Right lobe of liver (tissue), 4 donors: ENCODE measurements at regions not wholly inside any gene's neighbourhood (a gene's known extent, or its start where the extent isn't known, plus 50 kb on each side); places are given as distances from the start of the nearest gene placed in this dataset.

Experiments
- CTCF ChIP-seq, 4 donors: fragments of 200-600 bp in 3 of 4; fragments of 450-650 bp in 1 of 4; IDR thresholded peaks; one replicate each; pipeline versions ENCODE4 v1.5.1 to v1.8.0; 2016 to 2022; ENCODE audit warnings: antibody characterized with exemption in 4 of 4, mild to moderate bottlenecking in 2 of 4
- POLR2A ChIP-seq: fragments of 450-650 bp; IDR thresholded peaks from one replicate; pipeline ENCODE4 v1.6.1; 2017; ENCODE audit warnings: antibody characterized with exemption, mild to moderate bottlenecking
- donor health status: DM: no; HTN: no; CAD: no.
- donor health status: DM: no; HTN: no; CAD: no.
- donor health status: DM: no; HTN: yes; CAD: no.

DNA sequence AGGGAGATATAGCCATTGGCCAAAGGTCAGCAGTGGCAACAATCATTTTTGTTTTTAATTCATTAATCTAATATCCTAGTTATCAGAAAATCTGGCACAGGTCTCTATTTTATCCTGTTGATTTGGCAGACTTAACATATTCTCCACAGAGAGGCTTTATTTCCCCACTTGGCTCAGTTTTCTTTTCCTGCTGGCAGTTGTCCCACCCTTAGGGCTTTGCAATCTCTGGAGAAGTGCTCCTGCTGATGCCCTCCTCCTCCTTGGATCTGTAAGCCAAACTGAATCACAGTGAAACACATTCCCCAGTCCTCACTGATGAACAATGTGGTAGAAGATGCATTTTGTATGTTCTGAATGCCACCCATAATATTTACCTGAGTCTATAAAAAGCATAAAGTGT, 889.7 kb downstream of the PDHA2 start:
- no peak for TF ChIP-seq CTCF (IDR thresholded peaks at IDR 0.05)
- no peak for TF ChIP-seq POLR2A
